Keratinocyte (primary cell): ENCODE measurements at regions not wholly inside any gene's neighbourhood (a gene's known extent, or its start where the extent isn't known, plus 50 kb on each side); places are given as distances from the start of the nearest gene placed in this dataset.

Source experiments
- CTCF ChIP-seq, 3 experiments: IDR thresholded peaks in 1 of 3; conservative IDR thresholded peaks in 1 of 3; optimal IDR thresholded peaks in 1 of 3; 2 replicates in 2 of 3; 3 replicates in 1 of 3; pipeline versions ENCODE3 to v1.5.1; 2011; ENCODE audit warnings: low read length in 3 of 3, mild to moderate bottlenecking in 3 of 3, moderate library complexity in 2 of 3, control low read depth in 1 of 3, inconsistent platforms in 1 of 3; ENCODE audit not compliant: insufficient read depth in 2 of 3; ENCODE audit errors: extremely low read depth in 1 of 3
- EZH2 ChIP-seq: IDR thresholded peaks from one replicate; pipeline ENCODE4 v1.6.1; 2012; ENCODE audit warnings: inconsistent platforms, mild to moderate bottlenecking, low read length, moderate library complexity

- TF ChIP-seq CTCF (optimal IDR thresholded peaks at IDR 0.05 in 1 of 3, IDR thresholded peaks at IDR 0.05 in 1 of 3, conservative IDR thresholded peaks at IDR 0.05 in 1 of 3; ENCODE audit: extremely low read depth in 1 of 3, insufficient read depth in 2 of 3, low read length in 3 of 3) = no peak
- TF ChIP-seq EZH2 = no peak
Measured at GRCh38 chr10:29733323-29733722, 98.6 kb upstream of the SVIL start.
